SK-N-SH (cell line): ENCODE measurements at regions not wholly inside any gene's neighbourhood (a gene's known extent, or its start where the extent isn't known, plus 50 kb on each side); places are given as distances from the start of the nearest gene placed in this dataset.

ENCODE experiments used
- ELF1 ChIP-seq: IDR thresholded peaks from 2 replicates; pipeline ENCODE4 v1.4.0; 2012
- EP300 ChIP-seq, 2 experiments: IDR thresholded peaks; 2 replicates each; pipeline versions ENCODE4 v1.4.0 to v1.6.1; 2012; ENCODE audit warnings: borderline replicate concordance in 1 of 2, low read depth in 1 of 2, low read length in 1 of 2
- JUND ChIP-seq: IDR thresholded peaks from 2 replicates; pipeline ENCODE4 v1.4.0; 2012
- MEF2A ChIP-seq: IDR thresholded peaks from 2 replicates; pipeline ENCODE4 v1.4.0; 2012; ENCODE audit warnings: low read depth, borderline replicate concordance
- MXI1 ChIP-seq: IDR thresholded peaks from 2 replicates; pipeline ENCODE4 v1.6.1; 2012; ENCODE audit warnings: mild to moderate bottlenecking, low read depth, low read length, improper control_type of control experiment
- POLR2AphosphoS5 ChIP-seq: IDR thresholded peaks from 2 replicates; pipeline ENCODE4 v1.6.1; 2012; ENCODE audit warnings: low read depth, low read length
- RCOR1 ChIP-seq: fragments of 150-350 bp; IDR thresholded peaks from 2 replicates; pipeline ENCODE4 v1.6.1; 2017; ENCODE audit warnings: antibody characterized with exemption, low read length
- SIN3A ChIP-seq: IDR thresholded peaks from 2 replicates; pipeline ENCODE4 v1.6.1; 2012; ENCODE audit warnings: low read depth, mild to moderate bottlenecking, low read length, moderate library complexity, borderline replicate concordance
- SMC3 ChIP-seq: IDR thresholded peaks from 2 replicates; pipeline ENCODE4 v1.6.1; 2012; ENCODE audit warnings: low read depth, low read length, improper control_type of control experiment
- TAF1 ChIP-seq: IDR thresholded peaks from 2 replicates; pipeline ENCODE4 v1.6.1; 2012; ENCODE audit warnings: low read depth, mild to moderate bottlenecking, low read length, moderate library complexity, borderline replicate concordance
- TF ChIP-seq, protein P1 (sequence below): IDR thresholded peaks from 2 replicates; pipeline ENCODE4 v1.4.0; 2012; ENCODE audit warnings: low read depth
- TF ChIP-seq, protein P2 (sequence below): fragments of 200-600 bp; sonication (generic); IDR thresholded peaks from 2 replicates; pipeline ENCODE4 v1.6.1; 2017; ENCODE audit warnings: antibody characterized with exemption, mild to moderate bottlenecking, moderate library complexity

DNA sequence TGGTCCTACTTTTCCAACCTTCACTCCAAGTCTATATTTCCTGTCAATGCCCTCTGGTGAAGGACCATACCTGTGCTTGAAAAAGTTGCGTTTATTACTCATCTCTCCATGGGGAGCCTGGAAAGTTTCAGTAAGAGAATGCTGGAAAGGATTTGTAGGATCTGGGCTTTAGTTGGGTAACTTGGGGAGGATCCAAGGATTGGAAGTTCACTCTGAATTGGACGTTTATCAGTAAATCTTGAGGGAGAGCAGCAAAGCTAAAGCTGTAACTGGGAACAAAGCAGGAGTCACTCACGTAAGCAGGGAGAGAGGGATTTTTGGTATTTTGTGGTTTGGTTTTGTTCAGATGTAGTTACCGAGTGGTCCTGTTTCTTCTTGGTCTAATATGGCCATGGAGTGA, 51.4 kb upstream of the NPVF start:
- TF ChIP-seq, protein P1, sequence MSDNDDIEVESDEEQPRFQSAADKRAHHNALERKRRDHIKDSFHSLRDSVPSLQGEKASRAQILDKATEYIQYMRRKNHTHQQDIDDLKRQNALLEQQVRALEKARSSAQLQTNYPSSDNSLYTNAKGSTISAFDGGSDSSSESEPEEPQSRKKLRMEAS, result no peak
- no peak for TF ChIP-seq TAF1
- TF ChIP-seq, protein P2, sequence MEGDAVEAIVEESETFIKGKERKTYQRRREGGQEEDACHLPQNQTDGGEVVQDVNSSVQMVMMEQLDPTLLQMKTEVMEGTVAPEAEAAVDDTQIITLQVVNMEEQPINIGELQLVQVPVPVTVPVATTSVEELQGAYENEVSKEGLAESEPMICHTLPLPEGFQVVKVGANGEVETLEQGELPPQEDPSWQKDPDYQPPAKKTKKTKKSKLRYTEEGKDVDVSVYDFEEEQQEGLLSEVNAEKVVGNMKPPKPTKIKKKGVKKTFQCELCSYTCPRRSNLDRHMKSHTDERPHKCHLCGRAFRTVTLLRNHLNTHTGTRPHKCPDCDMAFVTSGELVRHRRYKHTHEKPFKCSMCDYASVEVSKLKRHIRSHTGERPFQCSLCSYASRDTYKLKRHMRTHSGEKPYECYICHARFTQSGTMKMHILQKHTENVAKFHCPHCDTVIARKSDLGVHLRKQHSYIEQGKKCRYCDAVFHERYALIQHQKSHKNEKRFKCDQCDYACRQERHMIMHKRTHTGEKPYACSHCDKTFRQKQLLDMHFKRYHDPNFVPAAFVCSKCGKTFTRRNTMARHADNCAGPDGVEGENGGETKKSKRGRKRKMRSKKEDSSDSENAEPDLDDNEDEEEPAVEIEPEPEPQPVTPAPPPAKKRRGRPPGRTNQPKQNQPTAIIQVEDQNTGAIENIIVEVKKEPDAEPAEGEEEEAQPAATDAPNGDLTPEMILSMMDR, result no peak
- no peak for TF ChIP-seq MEF2A
- no peak for TF ChIP-seq ELF1
- TF ChIP-seq POLR2AphosphoS5, result no peak
- no peak for TF ChIP-seq JUND
- TF ChIP-seq EP300 (IDR thresholded peaks at IDR 0.05; ENCODE audit: borderline replicate concordance in 1 of 2, low read depth in 1 of 2, low read length in 1 of 2), result no peak
- no peak for TF ChIP-seq MXI1
- TF ChIP-seq RCOR1, result no peak
- no peak for TF ChIP-seq SMC3
- no peak for TF ChIP-seq SIN3A
